Mesendoderm (in vitro differentiated cells): ENCODE measurements at regions not wholly inside any gene's neighbourhood (a gene's known extent, or its start where the extent isn't known, plus 50 kb on each side); places are given as distances from the start of the nearest gene placed in this dataset.

ENCODE experiments used
- DNase-seq: peaks from one replicate; pipeline ENCODE4 v3.0.0; 2013
- H2AK5ac ChIP-seq: 2 replicates; pipeline ENCODE4 v1.6.1; 2013; ENCODE audit warnings: low read length, inconsistent platforms
- H2BK120ac ChIP-seq: 2 replicates; pipeline ENCODE4 v1.6.1; 2013; ENCODE audit warnings: low read depth, mild to moderate bottlenecking, low read length, moderate library complexity, mixed read lengths
- H2BK15ac ChIP-seq: replicated peaks from 2 replicates; pipeline ENCODE4 v1.6.1; 2013; ENCODE audit warnings: low read depth, mild to moderate bottlenecking, moderate library complexity
- H2BK5ac ChIP-seq: 2 replicates; pipeline ENCODE4 v1.6.1; 2013; ENCODE audit warnings: low read length, inconsistent platforms
- H3K18ac ChIP-seq: 2 replicates; pipeline ENCODE4 v1.6.1; 2013; ENCODE audit warnings: mild to moderate bottlenecking, low read length, mixed read lengths
- H3K23ac ChIP-seq: one replicate; pipeline ENCODE4 v1.6.1; 2013; ENCODE audit warnings: low read length
- H3K27ac ChIP-seq: 2 replicates; pipeline ENCODE4 v1.5.1; 2013; ENCODE audit warnings: low read depth, mild to moderate bottlenecking, inconsistent platforms, low read length, moderate library complexity
- H3K27me3 ChIP-seq: 2 replicates; pipeline ENCODE4 v1.6.1; 2013; ENCODE audit warnings: low read length, control low read depth, mild to moderate bottlenecking, inconsistent platforms; ENCODE audit not compliant: insufficient read depth, poor library complexity
- H3K36me3 ChIP-seq: 2 replicates; pipeline ENCODE4 v1.6.1; 2013; ENCODE audit warnings: low read length, inconsistent platforms; ENCODE audit not compliant: control insufficient read depth, insufficient read depth
- H3K4ac ChIP-seq: one replicate; pipeline ENCODE4 v1.6.1; 2013; ENCODE audit warnings: low read depth, mild to moderate bottlenecking, low read length, moderate library complexity
- H3K4me1 ChIP-seq: 2 replicates; pipeline ENCODE4 v1.6.1; 2013; ENCODE audit warnings: low read depth, low read length, inconsistent platforms; ENCODE audit not compliant: control insufficient read depth
- H3K4me2 ChIP-seq: 2 replicates; pipeline ENCODE4 v1.6.1; 2013; ENCODE audit warnings: low read length
- H3K4me3 ChIP-seq: 2 replicates; pipeline ENCODE4 v1.5.1; 2013; ENCODE audit warnings: mild to moderate bottlenecking, low read length
- H3K56ac ChIP-seq: one replicate; pipeline ENCODE4 v1.6.1; 2013; ENCODE audit warnings: low read length
- H3K79me1 ChIP-seq: 2 replicates; pipeline ENCODE4 v1.6.1; 2013; ENCODE audit warnings: low read length, inconsistent platforms
- H3K79me2 ChIP-seq: 2 replicates; pipeline ENCODE4 v1.6.1; 2013; ENCODE audit warnings: mild to moderate bottlenecking, low read length; ENCODE audit not compliant: control insufficient read depth, insufficient read depth
- H3K9ac ChIP-seq: 2 replicates; pipeline ENCODE4 v1.6.1; 2013; ENCODE audit warnings: low read length, inconsistent platforms
- H4K5ac ChIP-seq: one replicate; pipeline ENCODE4 v1.6.1; 2013; ENCODE audit warnings: low read length
- H4K8ac ChIP-seq: one replicate; pipeline ENCODE4 v1.6.1; 2013; ENCODE audit warnings: low read depth, mild to moderate bottlenecking, control low read depth, low read length, moderate library complexity
- WGBS: extraction: QIAGEN DNeasy Blood & Tissue Kit; methylation state at CpG from one replicate; pipeline ENCODE4 v1.1.7; 2013; ENCODE audit warnings: low lambda C conversion rate, missing lambda C conversion rate; ENCODE audit not compliant: insufficient coverage; ENCODE audit errors: extremely low coverage; 5-methylcytosine and 5-hydroxymethylcytosine counted together

DNA sequence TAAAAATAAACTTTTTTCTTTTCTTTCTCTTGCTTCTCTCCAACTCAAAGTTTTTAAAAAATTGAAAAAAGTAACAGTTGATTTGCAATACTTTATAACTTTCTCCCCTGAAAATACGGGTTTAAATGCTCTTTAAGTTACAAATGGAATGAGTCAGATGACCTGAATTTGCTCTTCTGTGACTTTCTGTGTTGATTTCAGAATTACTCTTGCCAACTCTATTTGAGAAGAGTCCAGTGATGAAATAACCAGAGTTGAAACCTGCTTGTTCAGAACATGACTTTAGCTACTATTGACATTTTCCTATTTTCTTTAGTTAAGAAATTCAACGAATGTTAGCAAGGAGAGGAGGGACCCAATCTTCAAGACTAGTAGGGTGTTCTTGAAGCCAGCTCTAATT lies 146.1 kb upstream of the ZSWIM2 start:
- Histone ChIP-seq H3K18ac (no peak overlapping the region), H3K4me2 (no peak overlapping the region), H3K9ac (no peak overlapping the region), H3K56ac (no peak overlapping the region), H4K5ac (no peak overlapping the region), H3K36me3 (no peaks in the 10 kb centered on the region), H2BK5ac (no peak overlapping the region), H3K27ac (no peak overlapping the region), H2AK5ac (no peak overlapping the region), H2BK15ac (no peak overlapping the region), H2BK120ac (no peak overlapping the region), H3K23ac (no peak overlapping the region), H3K79me1 (no peaks in the 10 kb centered on the region), H3K4me1 (no peaks in the 10 kb centered on the region), H3K4me3 (no peak overlapping the region), H4K8ac (no peak overlapping the region), H3K4ac (no peak overlapping the region), H3K79me2 (no peaks in the 10 kb centered on the region), H3K27me3 (no peaks in the 10 kb centered on the region)
- no peak for DNase-seq
- no CpG with 5 or more reads among the region's 2 CpGs for WGBS

DNA sequence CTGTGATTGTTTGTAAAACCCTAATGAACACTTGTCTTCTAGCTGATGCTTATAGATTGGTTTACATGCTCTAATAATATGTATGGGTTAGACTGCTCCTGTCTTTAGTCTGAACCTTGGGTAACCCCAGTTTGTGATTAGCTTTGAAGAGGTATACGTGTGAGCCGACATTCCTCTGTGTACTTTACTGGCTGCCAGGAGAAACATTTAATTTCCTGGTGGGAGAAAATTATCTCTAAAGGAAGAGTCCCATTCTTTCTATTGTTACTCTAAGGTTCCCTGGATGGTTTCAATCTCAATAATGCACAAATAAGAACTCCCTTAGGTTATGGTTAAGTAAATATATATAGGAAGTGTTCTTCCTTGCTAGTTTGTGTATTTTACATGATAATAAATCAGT lies 143.6 kb upstream of the ZSWIM2 start:
- no peak overlapping the region for H4K8ac ChIP-seq
- no peak overlapping the region for H3K56ac ChIP-seq
- DNase-seq: no peak
- no peak overlapping the region for H2BK15ac ChIP-seq
- no peak overlapping the region for H3K4me3 ChIP-seq
- no peaks in the 10 kb centered on the region for H3K79me2 ChIP-seq
- WGBS: no CpG with 5 or more reads among the region's 2 CpGs
- no peak overlapping the region for H3K23ac ChIP-seq
- H2BK120ac ChIP-seq: no peak overlapping the region
- no peak overlapping the region for H3K18ac ChIP-seq
- H3K36me3 ChIP-seq: no peaks in the 10 kb centered on the region
- H3K27ac ChIP-seq: no peak overlapping the region
- no peak overlapping the region for H4K5ac ChIP-seq
- no peaks in the 10 kb centered on the region for H3K27me3 ChIP-seq
- no peaks in the 10 kb centered on the region for H3K4me1 ChIP-seq
- H3K4me2 ChIP-seq: no peak overlapping the region
- H3K9ac ChIP-seq: no peak overlapping the region
- no peak overlapping the region for H3K4ac ChIP-seq
- no peak overlapping the region for H2AK5ac ChIP-seq
- H3K79me1 ChIP-seq: no peaks in the 10 kb centered on the region
- no peak overlapping the region for H2BK5ac ChIP-seq

DNA sequence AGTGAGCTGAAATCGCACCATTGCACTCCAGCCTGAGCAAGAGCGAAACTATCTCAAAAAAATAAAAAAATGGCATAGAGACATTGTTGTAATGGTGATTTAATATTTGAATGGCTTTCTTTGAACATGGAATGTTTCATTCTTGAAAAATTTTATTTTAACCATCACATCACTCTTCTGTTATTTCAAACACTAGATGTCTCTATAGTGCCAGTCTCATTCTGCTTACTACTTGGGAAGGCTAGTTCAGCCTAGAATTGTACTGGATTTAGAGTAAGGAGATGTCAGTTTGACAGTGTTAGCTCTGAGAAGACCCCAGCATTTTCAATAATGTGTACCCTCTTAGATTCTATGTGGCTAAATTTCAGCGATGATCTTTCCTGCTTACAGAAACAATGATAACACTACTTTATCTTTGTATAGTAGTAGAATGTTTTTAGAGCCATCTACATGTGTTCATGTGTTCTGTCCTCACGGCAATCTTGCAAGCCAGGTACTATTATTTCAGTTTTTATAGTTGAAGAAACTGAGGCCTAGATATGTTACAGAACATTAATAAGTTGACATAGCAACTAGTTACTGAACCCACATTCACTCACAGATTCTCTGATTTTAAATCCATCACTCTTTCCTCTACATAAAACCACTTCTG lies 142.9 kb upstream of the ZSWIM2 start:
- Histone ChIP-seq H2AK5ac (no peak overlapping the region), H3K4me2 (no peak overlapping the region), H3K79me2 (no peaks in the 10 kb centered on the region), H3K27ac (no peak overlapping the region), H3K4me3 (no peak overlapping the region), H2BK15ac (no peak overlapping the region), H3K27me3 (no peaks in the 10 kb centered on the region), H3K4me1 (no peaks in the 10 kb centered on the region), H3K56ac (no peak overlapping the region), H3K18ac (no peak overlapping the region), H3K9ac (no peak overlapping the region), H2BK120ac (no peak overlapping the region), H4K8ac (no peak overlapping the region), H2BK5ac (no peak overlapping the region), H3K79me1 (no peaks in the 10 kb centered on the region), H3K4ac (no peak overlapping the region), H4K5ac (no peak overlapping the region), H3K23ac (no peak overlapping the region), H3K36me3 (no peaks in the 10 kb centered on the region)
- no CpG with 5 or more reads among the region's 4 CpGs for WGBS
- no peak for DNase-seq

DNA sequence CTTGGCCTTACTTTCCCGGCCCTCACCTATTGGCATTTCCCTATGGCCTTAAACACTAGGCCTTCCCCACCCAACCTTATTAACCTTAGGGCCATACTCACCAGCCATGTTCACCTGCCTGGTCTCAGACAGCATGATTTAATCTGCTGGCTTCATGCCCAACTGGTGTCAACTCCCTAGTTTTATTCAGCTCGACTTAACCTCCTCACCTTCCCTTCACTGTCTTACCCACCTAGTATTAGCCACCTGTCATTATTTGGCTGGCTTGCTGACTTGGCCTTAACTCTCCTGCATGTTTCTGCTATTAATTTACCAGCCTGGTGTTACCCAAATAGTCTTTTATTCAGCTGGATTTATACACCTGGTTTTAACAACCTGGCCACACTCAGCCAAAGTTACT lies 136.0 kb upstream of the ZSWIM2 start:
- no peak overlapping the region for H4K8ac ChIP-seq
- no peak overlapping the region for H2AK5ac ChIP-seq
- H4K5ac ChIP-seq: no peak overlapping the region
- no peaks in the 10 kb centered on the region for H3K36me3 ChIP-seq
- no peak overlapping the region for H2BK15ac ChIP-seq
- H3K18ac ChIP-seq: no peak overlapping the region
- no peaks in the 10 kb centered on the region for H3K4me1 ChIP-seq
- no peak overlapping the region for H3K4me3 ChIP-seq
- no peak overlapping the region for H2BK5ac ChIP-seq
- H3K23ac ChIP-seq: no peak overlapping the region
- no peaks in the 10 kb centered on the region for H3K79me1 ChIP-seq
- H3K27me3 ChIP-seq: no peaks in the 10 kb centered on the region
- H2BK120ac ChIP-seq: no peak overlapping the region
- no peak overlapping the region for H3K4me2 ChIP-seq
- H3K4ac ChIP-seq: no peak overlapping the region
- no peak overlapping the region for H3K56ac ChIP-seq
- H3K9ac ChIP-seq: no peak overlapping the region
- DNase-seq: no peak
- H3K27ac ChIP-seq: no peak overlapping the region
- WGBS: no CpG with 5 or more reads among the region's 2 CpGs
- H3K79me2 ChIP-seq: no peaks in the 10 kb centered on the region

DNA sequence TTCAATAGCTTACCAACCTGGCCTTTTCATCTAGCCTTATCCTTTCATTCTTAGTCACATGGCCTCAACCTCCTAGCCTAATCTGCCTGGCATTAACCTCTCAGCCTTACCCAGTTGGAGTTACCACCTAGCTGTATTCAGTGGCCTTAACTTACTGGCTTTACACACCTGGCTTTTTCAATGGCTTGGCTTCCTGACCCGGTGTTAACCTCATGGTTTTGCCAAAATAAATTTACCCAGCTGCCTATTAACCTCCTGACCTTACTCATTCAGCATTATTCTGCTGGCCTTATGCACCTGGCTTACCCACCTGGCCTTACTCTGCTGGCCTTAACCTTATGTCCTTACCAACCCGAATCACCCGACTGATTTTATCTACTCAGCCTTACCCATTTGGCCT lies 135.5 kb upstream of the ZSWIM2 start:
- no peaks in the 10 kb centered on the region for H3K4me1 ChIP-seq
- no peak overlapping the region for H2BK120ac ChIP-seq
- no peaks in the 10 kb centered on the region for H3K79me1 ChIP-seq
- H2BK5ac ChIP-seq: no peak overlapping the region
- no peak overlapping the region for H3K4me2 ChIP-seq
- no peak overlapping the region for H4K8ac ChIP-seq
- no peak overlapping the region for H3K23ac ChIP-seq
- DNase-seq: no peak
- H3K27me3 ChIP-seq: no peaks in the 10 kb centered on the region
- H3K4me3 ChIP-seq: no peak overlapping the region
- no peak overlapping the region for H4K5ac ChIP-seq
- H3K79me2 ChIP-seq: no peaks in the 10 kb centered on the region
- H2BK15ac ChIP-seq: no peak overlapping the region
- no peak overlapping the region for H2AK5ac ChIP-seq
- no peak overlapping the region for H3K27ac ChIP-seq
- H3K4ac ChIP-seq: no peak overlapping the region
- H3K56ac ChIP-seq: no peak overlapping the region
- no peaks in the 10 kb centered on the region for H3K36me3 ChIP-seq
- H3K18ac ChIP-seq: no peak overlapping the region
- no CpG with 5 or more reads among the region's 3 CpGs for WGBS
- H3K9ac ChIP-seq: no peak overlapping the region
